IPS-NIHi11 (cell line): ENCODE measurements at regions not wholly inside any gene's neighbourhood (a gene's known extent, or its start where the extent isn't known, plus 50 kb on each side); places are given as distances from the start of the nearest gene placed in this dataset.
"Not testable (repeated sequence)": the region's sequence is repeated elsewhere in the genome, so short reads cannot be mapped to it uniquely, and the experiment has no call there.

Experiments used
- DNase-seq: peaks from one replicate; pipeline ENCODE4 v3.0.0; 2012; ENCODE audit warnings: mixed read lengths, low spot score

GRCh38 chr20:53856300-53857295 is 213.8 kb downstream of the BCAS1 start:
- no peak for DNase-seq

- DNase-seq, result no peak
Measured at GRCh38 chr20:53855733-53856132, 214.7 kb downstream of the BCAS1 start.

- not testable (repeated sequence) for DNase-seq
Measured at GRCh38 chr20:53854609-53854926, 215.8 kb downstream of the BCAS1 start.

- DNase-seq, result no peak
Measured at GRCh38 chr20:53853111-53853713, 217.2 kb downstream of the BCAS1 start.

GRCh38 chr20:53852691-53853090 is 217.7 kb downstream of the BCAS1 start:
- no peak for DNase-seq

- no peak for DNase-seq
Measured at GRCh38 chr20:53852014-53852413, 218.4 kb downstream of the BCAS1 start.

- DNase-seq, result no peak
Measured at GRCh38 chr20:53850319-53850718, 220.1 kb downstream of the BCAS1 start.

- no peak for DNase-seq
Measured at GRCh38 chr20:53849471-53850059, 220.8 kb downstream of the BCAS1 start.

- no peak for DNase-seq
Measured at GRCh38 chr20:53848304-53848703, 222.1 kb downstream of the BCAS1 start.

GRCh38 chr20:53847837-53848170 is 222.6 kb downstream of the BCAS1 start:
- no peak for DNase-seq

GRCh38 chr20:53847139-53847836 is 223.1 kb downstream of the BCAS1 start:
- no peak for DNase-seq

GRCh38 chr20:53846640-53847039 is 223.8 kb downstream of the BCAS1 start:
- no peak for DNase-seq

GRCh38 chr20:53845980-53846379 is 224.4 kb downstream of the BCAS1 start:
- DNase-seq, result no peak

GRCh38 chr20:53844259-53844658 is 226.1 kb downstream of the BCAS1 start:
- no peak for DNase-seq

GRCh38 chr20:53843645-53844044 is 226.7 kb downstream of the BCAS1 start:
- no peak for DNase-seq

- DNase-seq, result no peak
Measured at GRCh38 chr20:53842301-53843099, 227.9 kb downstream of the BCAS1 start.

- DNase-seq, result no peak
Measured at GRCh38 chr20:53841741-53842140, 228.7 kb downstream of the BCAS1 start.

GRCh38 chr20:53840532-53840931 is 229.9 kb downstream of the BCAS1 start:
- no peak for DNase-seq

- no peak for DNase-seq
Measured at GRCh38 chr20:53839423-53840176, 230.8 kb downstream of the BCAS1 start.

- DNase-seq, result no peak
Measured at GRCh38 chr20:53838311-53838868, 232.0 kb downstream of the BCAS1 start.
